NT2/D1 (cell line): ENCODE measurements at regions not wholly inside any gene's neighbourhood (a gene's known extent, or its start where the extent isn't known, plus 50 kb on each side); places are given as distances from the start of the nearest gene placed in this dataset.

Experiments used
- SUZ12 ChIP-seq: IDR thresholded peaks from 2 replicates; pipeline ENCODE4 v1.6.1; 2011; ENCODE audit not compliant: insufficient read length, insufficient read depth; ENCODE audit errors: extremely low read depth
- ZNF274 ChIP-seq: IDR thresholded peaks from 2 replicates; pipeline ENCODE4 v1.6.1; 2011; ENCODE audit warnings: mild to moderate bottlenecking, low read depth, low read length

DNA sequence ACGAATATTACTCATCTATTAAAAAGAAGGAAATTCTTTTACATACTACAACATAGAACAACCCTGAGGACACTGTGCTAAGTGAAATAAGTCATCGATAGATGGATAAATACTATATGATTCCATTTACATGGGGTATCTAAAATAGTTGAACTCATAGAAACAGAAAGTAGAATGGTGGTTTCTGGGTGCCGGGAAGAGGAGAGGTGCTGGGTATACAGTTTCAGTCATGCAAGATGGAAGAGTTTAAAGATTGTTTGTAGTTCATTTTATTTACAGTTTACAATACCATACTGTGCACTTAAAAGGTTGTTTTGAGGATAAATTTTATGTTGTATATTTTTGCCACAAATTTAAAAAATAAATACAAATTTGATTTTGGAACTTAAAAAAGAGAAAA, 267.5 kb upstream of the ITGA1 start:
- TF ChIP-seq ZNF274 (no peak), SUZ12 (no peak)
